ENCODE measurements at regions not wholly inside any gene's neighbourhood (a gene's known extent, or its start where the extent isn't known, plus 50 kb on each side); places are given as distances from the start of the nearest gene placed in this dataset.

- H3K4me3 ChIP-seq (ENCODE audit: low read depth, low read length): no peak overlapping the region
- TF ChIP-seq CTCF (IDR thresholded peaks at IDR 0.05; ENCODE audit: low read depth, low read length): no peak
- DNase-seq (ENCODE audit: low read depth, low spot score): no peak
- in situ Hi-C loops (cut with HindIII; ENCODE audit: low sequenced_read_pairs): no loop called here
Observed at GRCh38 chr6:18335948-18336347, 51.2 kb upstream of the RNF144B start.

GRCh38 chr6:18334251-18334650 lies 52.9 kb upstream of the RNF144B start:
- in situ Hi-C loops (cut with HindIII; ENCODE audit: low sequenced_read_pairs): no loop called here

DNA sequence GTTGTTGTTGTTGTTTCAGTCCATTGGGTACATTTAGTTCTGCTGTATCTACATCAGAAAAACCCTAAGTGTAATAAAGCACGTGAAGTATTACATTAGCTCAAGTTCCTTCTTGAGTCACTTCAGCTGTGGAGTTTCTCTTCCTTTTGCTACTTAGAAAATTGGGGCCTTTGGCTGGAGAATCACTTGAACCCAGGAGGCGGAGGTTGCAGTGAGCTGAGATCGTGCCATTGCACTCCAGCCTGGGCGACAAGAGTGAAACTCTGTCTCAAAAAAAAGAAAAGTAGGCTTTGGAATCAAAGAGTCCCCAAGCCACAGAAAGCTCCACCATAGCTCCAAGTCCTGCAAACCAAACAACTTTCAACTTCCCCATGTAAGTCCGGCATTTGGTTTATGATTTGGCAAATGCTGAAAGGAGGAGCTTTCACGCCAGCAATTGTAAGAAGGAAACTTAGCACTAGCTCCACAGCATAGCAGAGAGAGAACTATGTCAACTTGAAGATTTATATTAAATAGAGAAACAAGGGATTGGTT lies 56.5 kb upstream of the RNF144B start:
- in situ Hi-C loops (cut with HindIII; ENCODE audit: low sequenced_read_pairs): no loop called here
- DNase-seq (ENCODE audit: low read depth, low spot score): no peak
- H3K4me3 ChIP-seq (ENCODE audit: low read depth, low read length): no peak overlapping the region
- no peak for TF ChIP-seq CTCF (IDR thresholded peaks at IDR 0.05; ENCODE audit: low read depth, low read length)

More at GRCh38 chr6:18334251-18334650, 52.9 kb upstream of the RNF144B start:
- TF ChIP-seq CTCF (IDR thresholded peaks at IDR 0.05; ENCODE audit: low read depth, low read length): no peak
- DNase-seq (ENCODE audit: low read depth, low spot score): no peak
- no peak overlapping the region for H3K4me3 ChIP-seq (ENCODE audit: low read depth, low read length)

DNA sequence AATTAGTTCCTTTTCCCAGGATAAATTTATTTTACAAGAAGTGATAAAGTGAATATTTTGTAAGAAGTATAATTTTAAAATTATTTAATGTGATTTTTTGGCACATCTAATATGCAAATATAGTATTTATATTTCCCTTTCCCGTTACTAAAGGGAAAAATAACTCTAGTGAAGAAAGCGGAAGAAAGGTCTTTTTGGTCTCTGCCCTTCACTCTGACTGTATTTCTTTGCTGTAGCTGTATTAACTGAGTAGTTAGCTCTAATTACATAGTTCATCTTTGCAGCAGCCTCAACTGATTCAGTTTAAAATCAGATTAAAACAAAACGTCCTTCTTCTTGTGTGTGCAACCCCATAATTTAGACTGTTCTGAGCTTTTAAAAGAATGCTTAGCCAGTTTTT lies 57.4 kb upstream of the RNF144B start:
- TF ChIP-seq CTCF (IDR thresholded peaks at IDR 0.05; ENCODE audit: low read depth, low read length): no peak
- in situ Hi-C loops (cut with HindIII; ENCODE audit: low sequenced_read_pairs): no loop called here
- no peak overlapping the region for H3K4me3 ChIP-seq (ENCODE audit: low read depth, low read length)
- no peak for DNase-seq (ENCODE audit: low read depth, low spot score)

DNA sequence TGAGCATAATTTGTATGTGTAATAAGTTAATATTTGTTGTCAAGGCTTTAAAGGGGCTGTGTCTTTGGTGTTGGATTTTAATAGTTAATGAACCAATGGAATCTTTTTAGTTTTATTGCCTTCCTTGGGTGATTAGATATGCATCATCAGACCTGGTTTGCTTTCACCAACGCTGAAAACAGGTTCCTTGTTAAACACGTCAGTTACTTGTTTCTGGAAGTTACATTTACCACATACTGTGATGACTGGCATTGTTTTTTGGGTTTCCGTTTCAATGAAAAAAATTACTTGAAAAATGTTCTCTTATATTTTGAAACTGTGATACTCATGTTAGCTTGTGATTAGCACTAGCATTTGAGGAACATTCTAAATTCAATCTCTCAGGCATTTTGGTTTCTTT lies 58.6 kb upstream of the RNF144B start:
- TF ChIP-seq CTCF (IDR thresholded peaks at IDR 0.05; ENCODE audit: low read depth, low read length): no peak
- no peak overlapping the region for H3K4me3 ChIP-seq (ENCODE audit: low read depth, low read length)
- in situ Hi-C loops (cut with HindIII; ENCODE audit: low sequenced_read_pairs): no loop called here
- no peak for DNase-seq (ENCODE audit: low read depth, low spot score)

- TF ChIP-seq CTCF (IDR thresholded peaks at IDR 0.05; ENCODE audit: low read depth, low read length): no peak
- no peak overlapping the region for H3K4me3 ChIP-seq (ENCODE audit: low read depth, low read length)
- in situ Hi-C loops (cut with HindIII; ENCODE audit: low sequenced_read_pairs): no loop called here
- DNase-seq (ENCODE audit: low read depth, low spot score): no peak
Observed at GRCh38 chr6:18328070-18328469, 59.1 kb upstream of the RNF144B start.

DNA sequence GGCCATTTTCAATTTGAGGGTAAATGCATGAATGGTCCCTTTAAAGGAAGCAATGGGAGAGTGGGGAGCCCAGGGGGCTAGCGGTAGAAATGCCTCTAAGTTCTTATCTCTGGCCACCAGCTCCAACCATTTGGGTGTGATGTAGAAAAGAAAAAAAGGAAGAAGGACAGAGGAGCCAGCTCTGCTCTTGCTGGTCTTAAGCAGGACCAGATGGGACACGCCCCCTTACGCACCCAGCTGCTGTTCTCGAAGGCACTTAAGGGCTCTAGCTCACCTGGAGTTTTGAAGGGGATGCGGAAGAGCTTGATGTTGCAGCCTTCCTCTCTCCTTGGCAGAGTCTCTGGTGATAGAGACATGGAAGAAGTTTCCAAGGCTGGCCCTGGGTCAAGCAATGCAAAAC lies 59.5 kb upstream of the RNF144B start:
- in situ Hi-C loops (cut with HindIII; ENCODE audit: low sequenced_read_pairs): no loop called here
- DNase-seq (ENCODE audit: low read depth, low spot score): no peak
- no peak overlapping the region for H3K4me3 ChIP-seq (ENCODE audit: low read depth, low read length)
- TF ChIP-seq CTCF (IDR thresholded peaks at IDR 0.05; ENCODE audit: low read depth, low read length): no peak

Data from astrocyte of the spinal cord (primary cell).